DND-41 (cell line): ENCODE measurements at regions not wholly inside any gene's neighbourhood (a gene's known extent, or its start where the extent isn't known, plus 50 kb on each side); places are given as distances from the start of the nearest gene placed in this dataset.

Source experiments
- EZH2 ChIP-seq: IDR thresholded peaks from 3 replicates; pipeline ENCODE4 v1.6.1; 2012; ENCODE audit warnings: borderline replicate concordance, low read depth, mild to moderate bottlenecking, moderate library complexity, low read length, inconsistent platforms; ENCODE audit not compliant: severe bottlenecking
- TF ChIP-seq, protein P1 (sequence below): IDR thresholded peaks from 2 replicates; pipeline ENCODE4 v1.5.1; 2012; ENCODE audit warnings: borderline replicate concordance, low read length, moderate library complexity, mild to moderate bottlenecking; ENCODE audit not compliant: poor library complexity, severe bottlenecking; ENCODE audit errors: extremely low read depth

DNA sequence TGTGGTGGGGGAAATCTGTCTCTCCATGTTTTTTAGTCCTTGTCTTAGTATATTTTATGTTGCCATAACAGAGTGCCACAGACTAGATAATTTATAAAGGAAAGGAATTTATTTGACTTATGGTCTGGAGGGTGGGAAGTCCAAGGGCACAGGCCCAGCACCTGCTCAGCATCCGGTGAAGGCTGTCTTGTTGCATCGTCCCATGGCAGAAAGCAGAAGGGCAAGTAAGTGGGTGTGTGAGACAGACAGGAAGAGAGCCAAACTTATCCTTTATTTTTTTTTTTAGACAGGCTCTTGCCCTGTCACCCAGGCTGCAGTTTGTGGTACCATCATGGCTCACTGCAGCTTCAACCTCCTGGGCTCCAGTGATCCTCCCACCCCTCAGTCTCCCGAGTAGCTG lies 98.1 kb downstream of the HS1BP3 start:
- no peak for TF ChIP-seq EZH2
- TF ChIP-seq, protein P1, sequence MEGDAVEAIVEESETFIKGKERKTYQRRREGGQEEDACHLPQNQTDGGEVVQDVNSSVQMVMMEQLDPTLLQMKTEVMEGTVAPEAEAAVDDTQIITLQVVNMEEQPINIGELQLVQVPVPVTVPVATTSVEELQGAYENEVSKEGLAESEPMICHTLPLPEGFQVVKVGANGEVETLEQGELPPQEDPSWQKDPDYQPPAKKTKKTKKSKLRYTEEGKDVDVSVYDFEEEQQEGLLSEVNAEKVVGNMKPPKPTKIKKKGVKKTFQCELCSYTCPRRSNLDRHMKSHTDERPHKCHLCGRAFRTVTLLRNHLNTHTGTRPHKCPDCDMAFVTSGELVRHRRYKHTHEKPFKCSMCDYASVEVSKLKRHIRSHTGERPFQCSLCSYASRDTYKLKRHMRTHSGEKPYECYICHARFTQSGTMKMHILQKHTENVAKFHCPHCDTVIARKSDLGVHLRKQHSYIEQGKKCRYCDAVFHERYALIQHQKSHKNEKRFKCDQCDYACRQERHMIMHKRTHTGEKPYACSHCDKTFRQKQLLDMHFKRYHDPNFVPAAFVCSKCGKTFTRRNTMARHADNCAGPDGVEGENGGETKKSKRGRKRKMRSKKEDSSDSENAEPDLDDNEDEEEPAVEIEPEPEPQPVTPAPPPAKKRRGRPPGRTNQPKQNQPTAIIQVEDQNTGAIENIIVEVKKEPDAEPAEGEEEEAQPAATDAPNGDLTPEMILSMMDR = no peak
